T-helper 2 cell (primary cell): ENCODE measurements at regions not wholly inside any gene's neighbourhood (a gene's known extent, or its start where the extent isn't known, plus 50 kb on each side); places are given as distances from the start of the nearest gene placed in this dataset.
"Not testable (repeated sequence)": the region's sequence is repeated elsewhere in the genome, so short reads cannot be mapped to it uniquely, and the experiment has no call there.

Source experiments
- DNase-seq, 5 experiments: peaks; one replicate each; pipeline versions ENCODE4 v3.0.0 to v3.0.0-alpha.2; 2012 to 2022

- DNase-seq, result no peak
Measured at GRCh38 chr16:9597967-9598730, 506.7 kb downstream of the HAPSTR1 start.

GRCh38 chr16:9598731-9599083 is 507.3 kb downstream of the HAPSTR1 start:
- no peak for DNase-seq

- DNase-seq, result no peak
Measured at GRCh38 chr16:9599415-9600120, 508.1 kb downstream of the HAPSTR1 start.

GRCh38 chr16:9602189-9602588 is 510.7 kb downstream of the HAPSTR1 start:
- no peak for DNase-seq

GRCh38 chr16:9603316-9603715 is 511.9 kb downstream of the HAPSTR1 start:
- DNase-seq, result no peak

GRCh38 chr16:9607515-9608230 is 516.2 kb downstream of the HAPSTR1 start:
- DNase-seq, result no peak

GRCh38 chr16:9610727-9611126 is 519.3 kb downstream of the HAPSTR1 start:
- no peak for DNase-seq

- no peak for DNase-seq
Measured at GRCh38 chr16:9612267-9612666, 520.8 kb downstream of the HAPSTR1 start.

GRCh38 chr16:9614389-9614788 is 522.9 kb downstream of the HAPSTR1 start:
- DNase-seq, result no peak

- no peak for DNase-seq
Measured at GRCh38 chr16:9622268-9622667, 530.8 kb downstream of the HAPSTR1 start.

- DNase-seq, result no peak
Measured at GRCh38 chr16:9625122-9625521, 533.7 kb downstream of the HAPSTR1 start.

GRCh38 chr16:9627427-9627826 is 536.0 kb downstream of the HAPSTR1 start:
- no peak for DNase-seq

- no peak for DNase-seq
Measured at GRCh38 chr16:9630119-9630518, 538.7 kb downstream of the HAPSTR1 start.

GRCh38 chr16:9630985-9631384 is 539.5 kb downstream of the HAPSTR1 start:
- no peak for DNase-seq

GRCh38 chr16:9633844-9634243 is 542.4 kb downstream of the HAPSTR1 start:
- DNase-seq, result no peak

GRCh38 chr16:9635150-9635720 is 543.8 kb downstream of the HAPSTR1 start:
- DNase-seq, result not testable (repeated sequence)

GRCh38 chr16:9644258-9644657 is 538.0 kb downstream of the GRIN2A start:
- no peak for DNase-seq

GRCh38 chr16:9645911-9646310 is 536.3 kb downstream of the GRIN2A start:
- no peak for DNase-seq

- no peak for DNase-seq
Measured at GRCh38 chr16:9647981-9648701, 534.1 kb downstream of the GRIN2A start.

- DNase-seq, result no peak
Measured at GRCh38 chr16:9650284-9650683, 531.9 kb downstream of the GRIN2A start.

- DNase-seq, result no peak
Measured at GRCh38 chr16:9655051-9655450, 527.2 kb downstream of the GRIN2A start.

- no peak for DNase-seq
Measured at GRCh38 chr16:9657641-9658040, 524.6 kb downstream of the GRIN2A start.

- DNase-seq, result no peak
Measured at GRCh38 chr16:9658164-9658563, 524.1 kb downstream of the GRIN2A start.
